Ascending aorta (tissue), 2 donors: ENCODE measurements at regions not wholly inside any gene's neighbourhood (a gene's known extent, or its start where the extent isn't known, plus 50 kb on each side); places are given as distances from the start of the nearest gene placed in this dataset.

Experiments used
- DNase-seq, 2 donors: peaks; one replicate each; pipeline ENCODE4 v3.0.0-alpha.2; 2019; ENCODE audit warnings: low spot score in 2 of 2
- H3K27ac ChIP-seq, 2 donors: fragments of 200-600 bp; sonication (generic); one replicate each; pipeline ENCODE4 v1.5.1; 2016 to 2017; ENCODE audit warnings: mild to moderate bottlenecking in 1 of 2
- H3K27me3 ChIP-seq: fragments of 200-600 bp; sonication (generic); one replicate; pipeline ENCODE4 v1.5.1; 2017
- H3K36me3 ChIP-seq, 2 donors: fragments of 200-600 bp; sonication (generic); one replicate each; pipeline ENCODE4 v1.5.1; 2016
- H3K4me1 ChIP-seq, 2 donors: fragments of 200-600 bp; sonication (generic); one replicate each; pipeline ENCODE4 v1.5.1; 2016 to 2017; ENCODE audit warnings: mild to moderate bottlenecking in 1 of 2
- H3K4me3 ChIP-seq, 2 donors: fragments of 200-600 bp; sonication (generic); one replicate each; pipeline ENCODE4 v1.5.1; 2016 to 2017; ENCODE audit warnings: mild to moderate bottlenecking in 1 of 2
- H3K9me3 ChIP-seq, 2 donors: fragments of 200-600 bp; sonication (generic); one replicate each; pipeline ENCODE4 v1.5.1; 2016
- intact Hi-C: fragments of 100-400 bp; cut with DNase I; formaldehyde crosslinking; loops from one replicate; pipeline ENCODE4 v1.15.1; 2023
- TF ChIP-seq, protein P1 (sequence below), 3 experiments: fragments of 200-600 bp in 2 of 3; fragments of 450-650 bp in 1 of 3; sonication (generic) in 2 of 3; IDR thresholded peaks; one replicate each; pipeline ENCODE4 v1.5.1; 2016 to 2019; ENCODE audit warnings: antibody characterized with exemption in 3 of 3, mild to moderate bottlenecking in 1 of 3, moderate library complexity in 1 of 3

DNA sequence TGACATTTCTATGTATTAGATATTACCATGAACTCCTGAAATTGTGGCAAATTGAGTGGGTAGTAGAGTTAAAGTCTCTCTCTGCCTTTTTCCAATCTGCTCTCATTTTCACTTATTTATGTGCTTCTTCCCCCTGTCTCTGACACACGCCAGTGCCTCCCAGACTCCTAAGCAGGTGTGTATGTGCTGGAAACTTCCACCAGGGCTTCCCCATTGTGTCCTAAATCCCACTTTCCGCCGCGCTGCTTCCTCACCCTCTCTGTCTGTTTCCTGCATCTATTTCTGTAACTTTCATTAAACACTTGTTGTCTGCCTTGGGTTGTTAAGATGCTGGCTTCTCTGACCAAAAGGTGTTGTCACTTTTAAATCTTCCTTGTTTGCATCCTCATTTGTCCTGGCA, 97.6 kb upstream of the HDGFL1 start:
- TF ChIP-seq, protein P1, sequence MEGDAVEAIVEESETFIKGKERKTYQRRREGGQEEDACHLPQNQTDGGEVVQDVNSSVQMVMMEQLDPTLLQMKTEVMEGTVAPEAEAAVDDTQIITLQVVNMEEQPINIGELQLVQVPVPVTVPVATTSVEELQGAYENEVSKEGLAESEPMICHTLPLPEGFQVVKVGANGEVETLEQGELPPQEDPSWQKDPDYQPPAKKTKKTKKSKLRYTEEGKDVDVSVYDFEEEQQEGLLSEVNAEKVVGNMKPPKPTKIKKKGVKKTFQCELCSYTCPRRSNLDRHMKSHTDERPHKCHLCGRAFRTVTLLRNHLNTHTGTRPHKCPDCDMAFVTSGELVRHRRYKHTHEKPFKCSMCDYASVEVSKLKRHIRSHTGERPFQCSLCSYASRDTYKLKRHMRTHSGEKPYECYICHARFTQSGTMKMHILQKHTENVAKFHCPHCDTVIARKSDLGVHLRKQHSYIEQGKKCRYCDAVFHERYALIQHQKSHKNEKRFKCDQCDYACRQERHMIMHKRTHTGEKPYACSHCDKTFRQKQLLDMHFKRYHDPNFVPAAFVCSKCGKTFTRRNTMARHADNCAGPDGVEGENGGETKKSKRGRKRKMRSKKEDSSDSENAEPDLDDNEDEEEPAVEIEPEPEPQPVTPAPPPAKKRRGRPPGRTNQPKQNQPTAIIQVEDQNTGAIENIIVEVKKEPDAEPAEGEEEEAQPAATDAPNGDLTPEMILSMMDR (IDR thresholded peaks at IDR 0.05) = no peak
- Histone ChIP-seq H3K4me3 (peak overlapping the region in 1 of 2 donors; percentile 31), H3K36me3 (no peaks in the 10 kb centered on the region), H3K4me1 (peaks cover 0 to 18% of the 10 kb centered on the region in 2 donors), H3K27me3 (no peaks in the 10 kb centered on the region), H3K9me3 (no peaks in the 10 kb centered on the region), H3K27ac (no peak overlapping the region)
- DNase-seq = no peak
- intact Hi-C loops = no loop called here

DNA sequence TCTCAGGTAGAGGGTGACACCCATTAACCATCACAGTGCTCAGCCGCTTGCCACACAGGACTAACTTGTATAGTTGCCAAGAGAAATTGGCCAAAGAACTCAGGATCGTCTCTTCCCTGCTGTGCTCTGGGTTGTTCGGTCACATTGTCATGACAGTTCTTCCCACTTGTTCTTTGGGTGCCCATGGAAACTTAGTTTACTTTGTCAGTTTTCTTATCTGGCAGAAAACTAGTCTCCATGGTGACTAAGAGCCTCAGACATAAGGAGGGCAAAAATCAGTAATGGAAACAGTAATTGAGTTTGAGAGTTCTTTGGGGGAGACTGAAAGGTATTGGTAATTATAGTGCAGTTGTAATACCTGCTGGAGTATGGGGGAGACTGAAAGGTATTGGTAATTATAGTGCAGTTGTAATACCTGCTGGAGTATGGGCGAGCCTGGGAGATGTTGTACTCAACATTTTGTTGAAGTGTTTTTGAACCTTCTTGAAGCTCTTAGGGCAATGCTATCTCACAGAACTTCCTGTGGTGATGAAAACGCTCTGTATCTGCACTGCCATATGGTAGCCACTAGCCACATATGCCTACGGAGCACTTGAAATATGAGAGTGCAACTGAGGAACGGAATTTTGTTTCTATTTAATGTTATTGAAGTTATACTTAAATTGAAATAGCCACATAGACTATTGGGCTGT, 95.2 kb upstream of the HDGFL1 start:
- peaks cover 0 to 8% of the 10 kb centered on the region in 2 donors for H3K4me1 ChIP-seq
- no peaks in the 10 kb centered on the region for H3K9me3 ChIP-seq
- DNase-seq = no peak
- intact Hi-C loops = no loop called here
- TF ChIP-seq, protein P1 (IDR thresholded peaks at IDR 0.05) = no peak
- H3K36me3 ChIP-seq = no peaks in the 10 kb centered on the region
- no peaks in the 10 kb centered on the region for H3K27me3 ChIP-seq
- no peak overlapping the region for H3K27ac ChIP-seq
- no peak overlapping the region for H3K4me3 ChIP-seq

DNA sequence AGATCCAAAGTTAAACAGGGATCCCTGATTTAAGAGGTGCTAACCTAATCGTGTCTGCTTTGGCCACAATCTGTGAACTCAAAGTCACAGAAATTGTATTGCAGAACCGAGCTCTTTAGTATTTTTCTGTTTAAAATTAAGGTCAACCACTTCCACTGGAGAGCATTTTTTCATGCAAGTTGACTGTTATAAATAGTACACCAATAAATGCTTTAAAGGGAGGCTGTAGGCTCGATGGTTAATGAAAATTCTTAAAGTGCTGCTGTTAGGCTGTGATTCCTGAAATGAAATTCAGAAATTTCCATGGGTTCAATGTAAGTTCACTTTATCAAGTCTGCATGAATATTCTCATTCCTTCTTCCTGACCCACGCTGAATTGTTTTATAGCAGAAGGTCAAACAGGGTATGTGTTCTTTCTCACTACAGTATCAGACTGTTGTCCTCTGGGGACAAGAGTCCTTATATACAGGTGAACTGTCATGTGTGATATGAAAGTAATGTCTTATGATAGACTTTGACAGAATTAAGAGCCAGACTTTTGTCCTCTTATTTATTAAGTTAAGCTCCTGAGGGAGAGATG, 92.5 kb upstream of the HDGFL1 start:
- H3K27ac ChIP-seq = no peak overlapping the region
- H3K4me3 ChIP-seq = no peak overlapping the region
- intact Hi-C loops = no loop called here
- no peak for DNase-seq
- H3K9me3 ChIP-seq = no peaks in the 10 kb centered on the region
- TF ChIP-seq, protein P1 (IDR thresholded peaks at IDR 0.05) = no peak
- H3K4me1 ChIP-seq = no peaks in the 10 kb centered on the region
- H3K36me3 ChIP-seq = no peaks in the 10 kb centered on the region
- no peaks in the 10 kb centered on the region for H3K27me3 ChIP-seq

DNA sequence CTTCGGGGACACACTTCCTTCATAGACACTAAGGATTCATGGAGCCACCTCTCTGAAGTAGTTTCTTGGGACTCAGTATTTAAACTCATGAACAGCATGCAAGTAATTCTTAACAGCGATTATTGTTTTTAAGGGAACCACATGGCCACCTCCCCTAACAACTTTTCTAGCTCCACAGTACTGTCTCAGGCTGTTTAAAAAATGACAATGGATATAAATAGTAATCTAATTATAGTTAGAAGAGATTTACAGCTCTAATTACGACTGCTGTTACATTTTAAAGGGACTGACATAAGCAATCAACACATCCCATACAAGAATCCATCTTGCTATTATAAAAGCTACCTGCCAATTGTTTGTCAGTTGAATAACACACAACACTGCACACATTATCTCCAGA, 72.1 kb upstream of the HDGFL1 start:
- Histone ChIP-seq H3K9me3 (no peaks in the 10 kb centered on the region), H3K27me3 (no peaks in the 10 kb centered on the region), H3K4me1 (no peaks in the 10 kb centered on the region), H3K27ac (no peak overlapping the region), H3K36me3 (no peaks in the 10 kb centered on the region), H3K4me3 (no peak overlapping the region)
- DNase-seq = no peak
- TF ChIP-seq, protein P1 (IDR thresholded peaks at IDR 0.05) = no peak
- intact Hi-C loops = no loop called here

DNA sequence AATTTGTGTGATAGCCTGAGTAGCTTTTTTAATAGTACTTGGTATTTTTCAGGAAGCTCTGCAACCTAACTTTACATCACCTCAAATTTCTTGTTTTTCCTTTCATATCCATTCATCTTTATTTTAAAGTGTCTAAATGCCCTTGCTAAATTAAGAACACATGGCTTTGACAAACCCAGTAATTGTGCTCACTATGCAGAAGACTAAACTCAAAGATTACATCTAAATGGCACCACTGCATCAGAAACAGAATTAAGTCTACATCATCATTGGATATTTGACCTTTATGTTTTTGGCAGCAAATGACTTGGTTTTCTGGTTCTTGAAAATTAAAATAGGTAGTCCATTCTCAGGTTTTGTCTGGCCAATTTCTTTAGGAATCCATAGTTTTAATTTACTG, 69.6 kb upstream of the HDGFL1 start:
- no peaks in the 10 kb centered on the region for H3K27me3 ChIP-seq
- intact Hi-C loops = no loop called here

More for the DNA sequence above, 69.6 kb upstream of the HDGFL1 start:
- no peak for DNase-seq
- H3K36me3 ChIP-seq = no peaks in the 10 kb centered on the region
- no peaks in the 10 kb centered on the region for H3K4me1 ChIP-seq
- H3K27ac ChIP-seq = no peak overlapping the region
- TF ChIP-seq, protein P1 (IDR thresholded peaks at IDR 0.05) = no peak
- H3K4me3 ChIP-seq = no peak overlapping the region
- H3K9me3 ChIP-seq = no peaks in the 10 kb centered on the region
